Activated CD4-positive, alpha-beta T cell treated with anti-CD3 and anti-CD28 coated beads, Interleukin-2, Interleukin-6, amounts not matched to agents 100 ng/mL and 50 ng/mL, durations not matched to agents 16 hours and 8 hours (primary cell): ENCODE measurements at regions not wholly inside any gene's neighbourhood (a gene's known extent, or its start where the extent isn't known, plus 50 kb on each side); places are given as distances from the start of the nearest gene placed in this dataset.
"Not testable (repeated sequence)": the region's sequence is repeated elsewhere in the genome, so short reads cannot be mapped to it uniquely, and the experiment has no call there.

ENCODE experiments used
- DNase-seq: peaks from one replicate; pipeline ENCODE4 v3.0.0-alpha.2; 2020

- DNase-seq = no peak
Measured at GRCh38 chr6:74757813-74758212, 448.0 kb downstream of the COL12A1 start.

- no peak for DNase-seq
Measured at GRCh38 chr6:74756923-74757322, 448.9 kb downstream of the COL12A1 start.

GRCh38 chr6:74755778-74756177 is 450.1 kb downstream of the COL12A1 start:
- no peak for DNase-seq

GRCh38 chr6:74755196-74755595 is 450.7 kb downstream of the COL12A1 start:
- DNase-seq = no peak

DNA sequence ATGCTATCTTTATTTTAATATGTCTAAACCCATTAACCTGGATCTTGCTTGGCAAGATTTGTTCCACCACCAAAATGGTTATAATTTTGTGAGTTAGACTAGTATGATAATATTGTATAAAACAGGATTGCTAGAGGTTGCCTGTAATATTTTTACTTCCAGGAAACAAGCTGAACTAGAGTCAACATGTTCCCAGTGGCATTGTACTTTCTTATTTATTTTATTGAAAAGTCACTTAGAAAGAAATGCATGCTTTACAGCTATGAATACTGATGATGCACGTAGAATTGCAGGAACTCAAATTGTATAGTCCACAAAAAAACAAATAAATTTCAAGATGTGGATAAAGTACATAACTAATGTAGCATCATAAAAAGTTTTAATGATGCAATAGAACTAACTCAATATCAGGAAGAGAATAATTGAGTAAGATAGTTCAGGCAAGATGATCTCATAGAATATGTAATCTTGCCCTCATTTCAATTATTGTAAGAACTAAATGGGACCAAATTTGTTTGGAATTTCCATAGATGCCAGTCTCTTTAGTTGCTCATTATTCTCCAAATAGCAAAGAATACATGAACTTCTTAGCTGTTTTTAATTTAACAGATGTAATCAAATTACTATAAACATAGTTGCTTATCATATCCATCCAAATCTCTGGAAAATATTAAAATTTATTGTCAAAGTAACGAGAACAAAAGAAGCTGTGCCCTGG is 451.8 kb downstream of the COL12A1 start:
- DNase-seq = no peak

DNA sequence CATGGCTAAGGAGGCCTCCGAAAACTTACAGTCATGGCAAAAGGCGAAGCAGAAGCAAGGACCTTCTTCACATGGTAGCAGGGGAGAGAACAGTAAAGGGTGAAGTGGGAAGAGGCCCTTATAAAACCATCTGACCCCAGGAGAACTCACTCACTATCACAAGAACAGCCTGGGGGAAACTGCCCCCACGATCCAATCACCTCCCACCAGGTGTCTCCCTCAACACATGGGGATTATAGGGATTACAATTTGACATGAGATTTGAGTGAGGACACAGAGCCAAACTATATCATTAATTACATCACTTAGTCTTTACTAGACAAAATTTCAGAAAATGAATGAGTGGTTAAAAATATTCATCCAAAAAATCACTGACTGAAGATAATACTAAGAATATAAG is 453.6 kb downstream of the COL12A1 start:
- no peak for DNase-seq

GRCh38 chr6:74750826-74751225 is 455.0 kb downstream of the COL12A1 start:
- DNase-seq = no peak

DNA sequence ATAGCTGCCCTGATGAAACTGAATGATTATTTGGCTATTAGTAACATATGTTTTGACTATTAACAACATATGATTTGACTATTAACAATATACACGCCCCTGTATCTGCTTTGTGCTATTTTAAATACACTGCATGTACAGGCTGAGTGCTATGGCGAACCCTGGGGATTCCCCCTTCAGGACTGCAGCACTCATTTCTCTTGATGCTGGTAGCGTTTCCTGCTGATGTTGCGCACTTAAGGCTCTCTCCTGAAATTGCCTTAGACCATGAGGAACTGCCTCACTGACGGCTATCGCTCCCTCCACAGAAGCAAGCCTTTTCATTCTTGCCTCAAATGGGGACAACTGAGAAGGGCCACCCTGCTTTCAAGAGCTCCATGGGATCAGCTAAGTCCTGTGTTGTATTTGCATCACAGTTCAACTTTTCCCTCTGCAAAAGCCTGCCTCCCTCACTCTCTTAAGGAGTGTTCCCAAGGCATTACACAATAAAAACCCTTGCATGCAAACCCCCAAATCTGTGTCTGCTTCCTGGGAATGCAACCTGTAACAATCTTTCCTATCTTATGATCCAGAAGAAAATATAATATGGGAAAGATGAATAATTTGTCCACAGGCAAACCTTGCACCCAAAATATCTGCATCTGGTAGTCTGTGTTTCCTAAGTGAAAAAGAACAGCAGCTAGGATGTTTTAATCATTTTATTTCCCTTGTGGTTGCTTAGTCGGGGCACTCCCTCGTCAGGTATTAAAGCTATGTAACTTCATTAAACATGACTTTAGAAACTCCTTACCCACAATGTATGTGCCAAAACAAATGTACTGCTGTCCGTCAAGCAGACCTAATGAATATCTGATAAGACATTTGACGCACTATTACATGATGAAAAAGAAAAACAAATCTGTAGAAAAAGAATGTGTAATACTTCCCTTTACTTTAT is 456.4 kb downstream of the COL12A1 start:
- DNase-seq = no peak

DNA sequence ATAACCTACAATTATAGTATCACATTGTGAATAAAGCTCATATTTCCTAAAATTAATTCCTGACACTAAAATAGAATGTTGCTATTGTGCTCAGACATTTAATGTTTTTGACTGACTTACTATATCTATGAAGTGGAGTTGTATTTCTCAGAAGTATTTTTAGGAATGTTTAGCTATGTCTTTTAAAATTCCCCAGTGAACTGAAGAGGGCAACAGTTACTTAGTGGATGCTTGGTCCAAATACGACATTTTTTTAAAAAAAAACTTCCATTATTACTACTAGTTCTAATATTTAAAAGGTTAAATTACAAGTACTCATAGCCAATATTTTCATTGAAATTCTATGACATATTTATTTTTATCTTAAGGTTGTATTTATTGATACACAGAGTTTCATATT is 460.2 kb downstream of the COL12A1 start:
- DNase-seq = no peak

- no peak for DNase-seq
Measured at GRCh38 chr6:74742793-74743508, 462.9 kb downstream of the COL12A1 start.

DNA sequence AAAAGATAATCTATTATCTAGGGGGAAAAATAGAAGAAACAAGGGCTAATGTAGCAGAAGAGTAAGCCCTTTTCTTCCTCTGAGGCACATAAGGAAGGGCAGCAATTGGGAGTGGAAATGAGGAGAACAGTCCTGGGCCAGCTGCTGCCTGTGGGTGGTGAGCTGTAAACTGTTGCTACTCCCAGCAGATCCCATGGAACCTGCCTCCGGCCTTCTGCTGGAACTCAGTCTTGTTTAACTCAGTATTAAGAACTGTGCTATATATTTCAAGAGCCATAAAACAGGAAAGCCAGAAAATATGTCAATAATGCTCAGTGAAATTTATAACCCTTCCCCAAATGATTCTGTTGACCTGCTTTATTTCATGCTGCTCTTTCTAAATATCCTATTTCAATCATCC is 464.2 kb downstream of the COL12A1 start:
- no peak for DNase-seq

DNA sequence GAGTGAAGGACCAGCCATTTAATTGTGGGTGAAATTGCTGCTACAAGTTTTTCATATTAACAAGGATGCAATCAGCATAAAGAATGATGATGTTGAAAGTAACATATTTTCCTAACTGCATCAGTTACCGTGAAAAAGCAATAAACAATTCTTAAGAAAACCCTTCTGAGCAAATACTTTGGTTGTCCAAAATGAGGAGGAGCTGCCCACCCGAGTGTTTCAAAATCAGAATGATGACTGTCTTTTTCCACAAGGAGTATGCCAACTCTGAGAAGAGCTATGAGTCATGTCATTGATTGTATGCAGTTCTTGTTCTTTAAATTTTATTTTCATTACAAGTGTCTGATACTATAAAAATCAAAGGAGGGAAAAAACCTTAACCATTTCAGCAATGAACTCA is 470.5 kb downstream of the COL12A1 start:
- DNase-seq = no peak

DNA sequence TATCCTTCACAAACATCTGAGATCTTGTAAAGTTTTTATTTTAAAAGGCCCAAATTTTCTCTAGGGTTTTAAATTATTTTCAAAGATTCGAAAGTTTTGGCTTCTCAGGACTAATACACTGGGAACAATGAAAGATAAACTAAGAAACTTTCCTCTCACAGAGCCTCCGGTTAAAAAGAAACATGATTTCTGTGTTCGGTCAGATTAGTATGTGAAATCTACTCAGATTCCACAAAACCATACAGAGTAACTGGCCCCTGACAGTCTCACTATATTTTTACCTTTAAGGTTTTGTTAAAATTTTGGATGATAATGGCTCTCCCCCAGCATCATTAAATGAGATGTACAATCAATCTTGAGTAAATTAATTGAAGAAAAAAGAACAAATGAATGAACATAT is 471.0 kb downstream of the COL12A1 start:
- DNase-seq = no peak

- DNase-seq = no peak
Measured at GRCh38 chr6:74733830-74734620, 471.8 kb downstream of the COL12A1 start.

DNA sequence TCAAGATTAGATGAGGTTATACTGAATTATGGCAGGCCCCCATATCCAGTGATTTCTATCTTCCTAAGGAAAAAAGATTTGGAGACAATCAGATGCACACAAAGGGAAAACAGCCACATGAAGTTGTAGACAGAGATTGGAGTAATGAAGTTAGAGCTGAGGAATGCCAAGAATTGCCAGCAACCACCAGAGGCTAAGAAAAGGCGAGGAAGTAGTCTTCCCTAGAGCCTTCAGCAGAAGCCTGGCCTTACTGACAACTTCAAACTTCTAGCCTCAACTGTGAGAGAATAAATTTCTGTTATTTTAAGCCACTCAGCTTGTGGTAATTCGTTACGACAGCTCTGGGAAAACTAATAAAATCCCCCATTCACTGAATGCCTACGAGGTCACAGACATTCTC is 473.9 kb downstream of the COL12A1 start:
- no peak for DNase-seq

- DNase-seq = no peak
Measured at GRCh38 chr6:74731204-74731603, 474.6 kb downstream of the COL12A1 start.

GRCh38 chr6:74720923-74721322 is 484.9 kb downstream of the COL12A1 start:
- no peak for DNase-seq

DNA sequence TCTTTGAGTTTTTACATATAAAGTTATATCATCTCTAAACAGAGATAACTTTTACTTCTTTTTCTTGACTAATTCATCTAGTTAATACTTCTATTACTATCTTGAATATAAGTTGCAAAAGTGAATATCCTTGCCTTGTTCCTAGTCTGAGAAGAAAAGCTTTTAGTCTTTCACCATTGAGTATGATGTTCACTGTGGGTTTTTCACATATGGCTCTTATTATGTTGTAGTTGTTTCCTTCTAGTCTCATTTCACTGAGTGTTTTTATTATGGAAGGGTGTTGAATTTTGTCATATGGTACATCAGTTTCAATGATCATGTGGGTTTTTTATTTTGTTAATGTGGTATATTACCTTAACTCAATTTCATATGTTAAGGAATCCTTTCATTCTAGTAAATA is 488.3 kb downstream of the COL12A1 start:
- no peak for DNase-seq

GRCh38 chr6:74715355-74716085 is 490.3 kb downstream of the COL12A1 start:
- DNase-seq = no peak

GRCh38 chr6:74713941-74714340 is 491.9 kb downstream of the COL12A1 start:
- DNase-seq = no peak

GRCh38 chr6:74705451-74705850 is 500.4 kb downstream of the COL12A1 start:
- no peak for DNase-seq

- DNase-seq = not testable (repeated sequence)
Measured at GRCh38 chr6:74704540-74704939, 501.3 kb downstream of the COL12A1 start.
